IMR-90 (cell line): ENCODE measurements at regions not wholly inside any gene's neighbourhood (a gene's known extent, or its start where the extent isn't known, plus 50 kb on each side); places are given as distances from the start of the nearest gene placed in this dataset.

Experiments
- CHD1 ChIP-seq: IDR thresholded peaks from 2 replicates; pipeline ENCODE4 v1.6.1; 2012; ENCODE audit warnings: low read depth, low read length, improper control_type of control experiment
- FOS ChIP-seq: fragments of 150-350 bp; IDR thresholded peaks from 2 replicates; pipeline ENCODE4 v1.6.1; 2016; ENCODE audit warnings: low read depth, low read length
- POLR2A ChIP-seq: IDR thresholded peaks from 2 replicates; pipeline ENCODE4 v1.6.1; 2012; ENCODE audit warnings: mild to moderate bottlenecking, low read depth, low read length
- RAD21 ChIP-seq: IDR thresholded peaks from 2 replicates; pipeline ENCODE4 v1.6.1; 2012; ENCODE audit warnings: low read length, improper control_type of control experiment
- USF2 ChIP-seq: fragments of 150-350 bp; IDR thresholded peaks from 2 replicates; pipeline ENCODE4 v1.6.1; 2017; ENCODE audit warnings: mild to moderate bottlenecking, antibody characterized with exemption, low read length, low read depth
- TF ChIP-seq, protein P1 (sequence below): conservative IDR thresholded peaks from 2 replicates; pipeline ENCODE4 v1.5.1; 2012; ENCODE audit warnings: mild to moderate bottlenecking, low read depth, low read length, improper control_type of control experiment

DNA sequence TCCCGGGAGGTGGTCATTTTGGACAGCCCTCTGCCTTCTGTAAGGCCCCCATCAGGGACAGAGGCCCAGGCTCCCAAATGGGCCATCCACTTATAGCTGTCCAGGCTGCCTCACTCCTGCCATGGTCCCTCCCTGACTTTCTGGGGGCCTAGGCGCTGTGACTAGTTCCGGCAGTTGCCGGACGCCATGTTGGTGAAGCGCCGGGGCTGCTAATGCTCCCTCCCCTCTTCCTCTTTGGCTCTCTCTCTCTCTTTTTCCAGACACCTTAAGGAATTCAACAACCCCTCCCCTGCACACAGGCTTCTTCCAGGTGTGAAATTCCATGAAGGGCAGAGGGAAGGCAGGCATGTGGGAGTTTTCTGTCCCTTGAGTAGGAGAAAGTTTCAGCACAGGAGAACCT is 445.6 kb downstream of the SOX6 start:
- TF ChIP-seq, protein P1, sequence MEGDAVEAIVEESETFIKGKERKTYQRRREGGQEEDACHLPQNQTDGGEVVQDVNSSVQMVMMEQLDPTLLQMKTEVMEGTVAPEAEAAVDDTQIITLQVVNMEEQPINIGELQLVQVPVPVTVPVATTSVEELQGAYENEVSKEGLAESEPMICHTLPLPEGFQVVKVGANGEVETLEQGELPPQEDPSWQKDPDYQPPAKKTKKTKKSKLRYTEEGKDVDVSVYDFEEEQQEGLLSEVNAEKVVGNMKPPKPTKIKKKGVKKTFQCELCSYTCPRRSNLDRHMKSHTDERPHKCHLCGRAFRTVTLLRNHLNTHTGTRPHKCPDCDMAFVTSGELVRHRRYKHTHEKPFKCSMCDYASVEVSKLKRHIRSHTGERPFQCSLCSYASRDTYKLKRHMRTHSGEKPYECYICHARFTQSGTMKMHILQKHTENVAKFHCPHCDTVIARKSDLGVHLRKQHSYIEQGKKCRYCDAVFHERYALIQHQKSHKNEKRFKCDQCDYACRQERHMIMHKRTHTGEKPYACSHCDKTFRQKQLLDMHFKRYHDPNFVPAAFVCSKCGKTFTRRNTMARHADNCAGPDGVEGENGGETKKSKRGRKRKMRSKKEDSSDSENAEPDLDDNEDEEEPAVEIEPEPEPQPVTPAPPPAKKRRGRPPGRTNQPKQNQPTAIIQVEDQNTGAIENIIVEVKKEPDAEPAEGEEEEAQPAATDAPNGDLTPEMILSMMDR, result no peak
- TF ChIP-seq POLR2A (no peak), RAD21 (no peak), CHD1 (no peak), USF2 (no peak), FOS (no peak)
